Heart left ventricle (tissue), 13 donors: ENCODE measurements at regions not wholly inside any gene's neighbourhood (a gene's known extent, or its start where the extent isn't known, plus 50 kb on each side); places are given as distances from the start of the nearest gene placed in this dataset.

Experiments used
- POLR2A ChIP-seq, 2 donors: fragments of 450-650 bp; IDR thresholded peaks; one replicate each; pipeline ENCODE4 v1.6.1; 2017; ENCODE audit warnings: antibody characterized with exemption in 2 of 2, mild to moderate bottlenecking in 2 of 2, moderate library complexity in 2 of 2
- TF ChIP-seq, protein P1 (sequence below), 12 donors: fragments of 200-600 bp; sonication (generic) in 4 of 12; IDR thresholded peaks; one replicate each; pipeline versions ENCODE4 v1.5.0 to v1.8.0; 2018 to 2022; ENCODE audit warnings: antibody characterized with exemption in 12 of 12, mild to moderate bottlenecking in 5 of 12
- donor health status: ischemic (EF 13 %, LVEDD 7.1; RV severe dilation, severe dysfunction).
- donor health status: DM: no; HTN: yes; CAD: no.
- donor health status: DM: no; HTN: no; CAD: no.
- donor health status: ischemic (EF 25% LVEDD 6.9; RV normal size, moderate dysfunction).
- donor health status: ischemic (EF 25% LVEDD 5.7; RV mildly dilated, moderate dysfunction).
- donor health status: ischemic (EF 35%, LVEDD 5.7; RV mildly dilated, moderate dysfunction).
- donor health status: nonischemic (EF 11% LVEDD 7.7; RV severe dilation, severe dysfunction).
- donor health status: DM: yes; HTN: yes; CAD: no.
- donor health status: PGD.
- donor health status: ischemic (EF 29% LVEDD 5.4; RV normal size, mild dysfunction).
- donor health status: nonischemic (EF 23%, LVEDD 6.1; RV moderate dilation, normal function).

DNA sequence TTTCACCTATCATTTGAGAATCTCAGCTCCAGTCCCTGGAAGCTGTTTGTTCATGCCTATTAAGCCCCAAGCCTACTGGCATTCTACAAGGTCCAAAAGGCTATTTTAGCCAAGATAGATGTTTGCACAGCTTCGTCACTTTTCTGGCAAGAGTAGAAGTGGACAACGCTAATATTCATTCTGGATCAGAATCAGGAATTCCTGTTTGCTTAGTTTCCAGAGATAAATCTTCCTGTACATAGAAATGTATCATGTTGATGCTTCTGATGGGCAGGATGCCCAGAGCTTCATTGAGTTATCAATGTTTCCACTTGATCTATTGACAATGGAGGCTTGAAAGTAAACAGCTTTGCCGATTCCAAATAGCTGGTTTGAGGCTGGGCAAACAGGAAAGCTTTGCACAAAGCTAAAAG, 260.7 kb upstream of the CA10 start:
- TF ChIP-seq, protein P1, sequence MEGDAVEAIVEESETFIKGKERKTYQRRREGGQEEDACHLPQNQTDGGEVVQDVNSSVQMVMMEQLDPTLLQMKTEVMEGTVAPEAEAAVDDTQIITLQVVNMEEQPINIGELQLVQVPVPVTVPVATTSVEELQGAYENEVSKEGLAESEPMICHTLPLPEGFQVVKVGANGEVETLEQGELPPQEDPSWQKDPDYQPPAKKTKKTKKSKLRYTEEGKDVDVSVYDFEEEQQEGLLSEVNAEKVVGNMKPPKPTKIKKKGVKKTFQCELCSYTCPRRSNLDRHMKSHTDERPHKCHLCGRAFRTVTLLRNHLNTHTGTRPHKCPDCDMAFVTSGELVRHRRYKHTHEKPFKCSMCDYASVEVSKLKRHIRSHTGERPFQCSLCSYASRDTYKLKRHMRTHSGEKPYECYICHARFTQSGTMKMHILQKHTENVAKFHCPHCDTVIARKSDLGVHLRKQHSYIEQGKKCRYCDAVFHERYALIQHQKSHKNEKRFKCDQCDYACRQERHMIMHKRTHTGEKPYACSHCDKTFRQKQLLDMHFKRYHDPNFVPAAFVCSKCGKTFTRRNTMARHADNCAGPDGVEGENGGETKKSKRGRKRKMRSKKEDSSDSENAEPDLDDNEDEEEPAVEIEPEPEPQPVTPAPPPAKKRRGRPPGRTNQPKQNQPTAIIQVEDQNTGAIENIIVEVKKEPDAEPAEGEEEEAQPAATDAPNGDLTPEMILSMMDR (IDR thresholded peaks at IDR 0.05) = no peak
- no peak for TF ChIP-seq POLR2A (IDR thresholded peaks at IDR 0.05)
